Left ventricle myocardium superior (tissue), 1 donor: ENCODE measurements at regions not wholly inside any gene's neighbourhood (a gene's known extent, or its start where the extent isn't known, plus 50 kb on each side); places are given as distances from the start of the nearest gene placed in this dataset.

Source experiments
- ATAC-seq: fragments of 200-7000 bp; cut with Tn5 transposase; one replicate; pipeline ENCODE4 v1.9.1; 2020; ENCODE audit warnings: mild to moderate bottlenecking, moderate library complexity
- DNase-seq: peaks from one replicate; pipeline ENCODE4 v3.0.0-alpha.2; 2020
- intact Hi-C: fragments of 100-400 bp; cut with micrococcal nuclease; formaldehyde crosslinking; loops from one replicate; pipeline ENCODE4 v1.11.0; 2022
- donor health status: DM: no; HTN: yes; CAD: no; lungs with severe emphysema.

- intact Hi-C loops: no loop called here
Observed at GRCh38 chr3:182233957-182234356, 522.2 kb downstream of the SOX2 start.

GRCh38 chr3:182234881-182235280, 523.2 kb downstream of the SOX2 start:
- ATAC-seq: no peak
- intact Hi-C loops: no loop called here
- no peak for DNase-seq

More at GRCh38 chr3:182233957-182234356, 522.2 kb downstream of the SOX2 start:
- ATAC-seq: no peak
- DNase-seq: no peak

DNA sequence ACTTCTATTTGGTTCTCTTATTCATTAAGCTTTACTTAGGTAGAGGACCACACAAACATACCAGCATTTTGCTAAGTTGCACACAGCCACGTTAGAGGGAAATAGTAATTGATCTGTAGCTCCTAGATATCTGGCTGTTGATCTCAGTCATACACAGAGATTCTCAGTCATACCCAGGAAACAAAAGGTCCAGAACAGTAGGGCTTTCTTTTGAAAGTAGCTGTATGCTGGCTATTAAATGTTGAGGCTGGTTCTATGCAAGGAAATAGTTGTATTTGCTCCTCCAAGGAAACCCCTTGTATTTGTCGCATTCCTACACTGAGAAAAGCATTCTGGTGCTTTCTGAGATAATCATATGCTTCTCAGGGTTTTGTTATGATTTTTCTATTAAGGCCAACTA, 523.8 kb downstream of the SOX2 start:
- DNase-seq (no peak), ATAC-seq (no peak)
- intact Hi-C loops: no loop called here

GRCh38 chr3:182238126-182238525, 526.4 kb downstream of the SOX2 start:
- ATAC-seq (peak; percentile 36), DNase-seq (no peak)
- intact Hi-C loops: no loop called here

- intact Hi-C loops: no loop called here
- ATAC-seq: no peak
- DNase-seq: no peak
Observed at GRCh38 chr3:182239316-182239715, 527.6 kb downstream of the SOX2 start.

- ATAC-seq: no peak
- intact Hi-C loops: no loop called here
- no peak for DNase-seq
Observed at GRCh38 chr3:182240474-182240873, 528.7 kb downstream of the SOX2 start.

DNA sequence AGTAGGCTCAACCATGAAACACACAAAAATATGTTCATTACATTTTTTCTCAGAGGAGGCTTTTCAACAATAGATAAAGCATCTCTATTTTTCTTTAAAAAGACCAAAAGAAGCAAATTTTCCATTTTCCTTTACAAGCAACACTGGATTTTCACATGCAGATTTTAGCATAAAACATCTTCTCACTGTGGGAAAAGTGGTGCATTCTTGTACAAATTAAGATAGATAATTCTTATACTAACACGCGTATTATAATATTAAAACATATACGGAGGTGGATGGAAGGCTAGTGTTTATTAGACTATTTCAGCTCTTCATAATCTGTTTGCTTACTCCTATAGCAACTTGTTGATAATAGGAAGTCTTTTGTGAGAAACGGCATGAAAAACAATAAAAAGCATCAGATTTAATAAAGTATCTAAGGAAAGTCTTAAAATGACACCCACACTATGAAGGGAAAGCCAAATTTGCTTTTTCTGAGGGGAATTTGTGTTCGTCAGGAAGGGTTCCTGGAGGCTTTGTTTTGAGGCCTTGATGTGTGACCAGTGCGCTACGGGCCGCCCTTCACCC, 529.6 kb downstream of the SOX2 start:
- intact Hi-C loops: no loop called here
- no peak for ATAC-seq
- no peak for DNase-seq

- ATAC-seq (peak; percentile 98), DNase-seq (peak; percentile 54)
- intact Hi-C loops: no loop called here
Observed at GRCh38 chr3:182241766-182242488, 530.2 kb downstream of the SOX2 start.

- DNase-seq (no peak), ATAC-seq (no peak)
- intact Hi-C loops: no loop called here
Observed at GRCh38 chr3:182242489-182242942, 530.8 kb downstream of the SOX2 start.

- DNase-seq: no peak
- intact Hi-C loops: no loop called here
- no peak for ATAC-seq
Observed at GRCh38 chr3:182243625-182244024, 531.9 kb downstream of the SOX2 start.

GRCh38 chr3:182244222-182244971, 532.7 kb downstream of the SOX2 start:
- ATAC-seq: no peak
- intact Hi-C loops: no loop called here
- DNase-seq: no peak

DNA sequence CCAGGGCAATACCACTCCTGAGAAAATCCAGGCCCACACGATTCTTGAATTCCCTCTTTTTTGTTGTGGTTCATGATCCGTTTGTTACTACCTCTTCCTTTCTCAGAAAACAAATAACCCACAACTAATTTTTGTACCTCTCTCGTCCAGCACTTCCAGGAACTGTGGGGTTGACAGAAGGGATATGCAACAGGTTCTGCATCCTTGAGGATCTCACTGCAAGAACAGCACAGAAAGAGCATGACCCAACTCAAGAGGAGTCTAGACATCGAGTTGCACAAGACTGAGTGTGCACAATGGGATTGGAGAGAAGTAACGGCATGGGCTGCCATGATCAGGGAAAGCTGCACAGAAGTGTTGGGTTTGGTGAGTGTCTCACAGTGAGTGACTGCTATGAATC, 533.3 kb downstream of the SOX2 start:
- intact Hi-C loops: no loop called here
- DNase-seq (no peak), ATAC-seq (no peak)

- ATAC-seq (no peak), DNase-seq (no peak)
- intact Hi-C loops: no loop called here
Observed at GRCh38 chr3:182246870-182247269, 535.1 kb downstream of the SOX2 start.

DNA sequence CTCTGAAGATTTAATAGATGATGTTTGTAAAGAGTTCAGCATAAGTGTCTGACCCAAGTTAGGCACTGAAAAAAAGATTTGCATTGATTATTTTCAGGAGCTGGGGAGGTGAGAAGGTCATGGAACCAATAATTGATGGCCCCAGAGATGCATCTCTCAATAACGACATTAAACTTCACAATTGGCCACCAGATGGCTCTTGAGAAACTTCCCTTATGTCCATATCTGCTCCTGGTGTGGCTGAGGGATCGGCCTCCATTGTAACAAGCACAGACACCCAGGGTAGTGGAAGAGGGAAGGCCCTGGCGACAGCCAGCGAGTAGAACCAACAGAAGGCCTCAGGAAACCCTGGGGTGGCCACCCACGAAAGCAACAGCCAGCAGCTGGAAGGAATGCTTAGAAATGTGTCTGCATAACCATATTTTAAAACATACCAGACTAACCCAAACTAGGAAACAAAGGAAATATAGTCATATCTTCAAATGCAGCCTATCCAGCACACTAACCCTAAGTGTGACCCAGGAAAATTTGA, 536.7 kb downstream of the SOX2 start:
- DNase-seq (no peak), ATAC-seq (no peak)
- intact Hi-C loops: no loop called here

DNA sequence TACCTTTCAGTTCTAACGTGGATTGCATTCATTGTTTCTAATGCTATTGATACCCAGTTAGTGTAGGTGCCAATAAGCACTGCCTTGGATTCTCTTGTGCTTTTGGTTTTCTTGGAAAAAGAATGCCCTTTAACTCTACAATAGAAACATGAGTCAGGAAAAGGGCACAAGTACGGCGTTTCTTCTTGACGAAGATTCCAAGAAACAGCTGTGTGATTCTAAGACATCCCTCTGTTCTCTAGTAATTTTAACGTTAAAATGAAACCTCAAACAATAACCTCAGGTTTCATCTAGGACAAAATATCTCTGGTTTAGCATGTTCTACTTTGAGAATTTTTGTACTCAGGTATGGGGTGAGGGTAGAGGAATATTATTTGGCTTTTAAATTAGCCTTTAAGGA, 540.5 kb upstream of the ATP11B start:
- intact Hi-C loops: loop anchor here (10.0 kb wide), 1 partner anchor 538 kb away; the partner anchor contains the start of gene SOX2
- ATAC-seq (no peak), DNase-seq (no peak)

GRCh38 chr3:182255158-182255557, 538.1 kb upstream of the ATP11B start:
- no peak for ATAC-seq
- intact Hi-C loops: loop anchor here (10.0 kb wide), 1 partner anchor 540 kb away; the partner anchor contains the start of gene SOX2

GRCh38 chr3:182257361-182257760, 535.9 kb upstream of the ATP11B start:
- ATAC-seq (no peak), DNase-seq (no peak)
- intact Hi-C loops: loop anchor here (10.0 kb wide), 1 partner anchor 543 kb away; the partner anchor contains the start of gene SOX2

More at GRCh38 chr3:182255158-182255557, 538.1 kb upstream of the ATP11B start:
- DNase-seq: no peak

GRCh38 chr3:182258538-182259177, 534.6 kb upstream of the ATP11B start:
- intact Hi-C loops: loop anchor here (10.0 kb wide), 1 partner anchor 544 kb away; the partner anchor contains the start of gene SOX2
- ATAC-seq (peak; percentile 53), DNase-seq (no peak)

DNA sequence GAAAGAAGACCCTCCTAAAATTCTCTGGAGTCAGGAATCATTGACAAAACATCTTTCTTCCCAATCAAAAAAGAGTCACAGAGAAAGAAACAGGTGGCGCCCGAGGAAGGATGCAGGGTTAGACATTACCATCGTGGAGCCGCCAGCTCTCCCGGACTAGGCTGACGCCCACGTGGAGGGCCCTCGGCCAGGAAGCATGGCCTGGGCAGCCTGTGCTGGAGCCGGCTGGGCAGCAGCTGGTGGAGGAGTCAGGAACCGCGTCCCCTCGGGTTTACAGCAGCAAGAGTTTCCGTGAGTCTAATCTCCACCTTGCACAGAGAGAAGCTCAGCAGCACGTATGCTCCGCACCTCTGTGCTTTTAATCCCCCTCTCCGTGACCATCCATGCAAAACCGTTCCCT, 533.7 kb upstream of the ATP11B start:
- DNase-seq (peak; percentile 40), ATAC-seq (peak; percentile 56)
- intact Hi-C loops: loop anchor here (10.0 kb wide), 1 partner anchor 545 kb away; the partner anchor contains the start of gene SOX2
